ENCODE measurements at regions not wholly inside any gene's neighbourhood (a gene's known extent, or its start where the extent isn't known, plus 50 kb on each side); places are given as distances from the start of the nearest gene placed in this dataset.

GRCh38 chr6:18681832-18682503 lies 294.8 kb downstream of the RNF144B start:
- no peaks in the 10 kb centered on the region for H3K27me3 ChIP-seq (ENCODE audit: insufficient read depth, low read depth, low read length)
- H4K20me1 ChIP-seq (ENCODE audit: insufficient read depth), result no peaks in the 10 kb centered on the region
- no peak overlapping the region for H3K27ac ChIP-seq (ENCODE audit: low read length)
- no peaks in the 10 kb centered on the region for H3K9me3 ChIP-seq (ENCODE audit: low read length)
- H3F3A ChIP-seq (ENCODE audit: insufficient read depth, low read length, poor library complexity, severe bottlenecking), result no peaks in the 10 kb centered on the region
- no peak overlapping the region for H3K9ac ChIP-seq (ENCODE audit: low read length)
- TF ChIP-seq POLR2AphosphoS5 (IDR thresholded peaks at IDR 0.05) (no peak), RAD21 (conservative IDR thresholded peaks at IDR 0.05) (no peak), EP300 (conservative IDR thresholded peaks at IDR 0.05; ENCODE audit: poor library complexity, severe bottlenecking) (no peak), MXI1 (conservative IDR thresholded peaks at IDR 0.05; ENCODE audit: poor library complexity, severe bottlenecking) (no peak), EZH2 (IDR thresholded peaks at IDR 0.05; ENCODE audit: borderline replicate concordance, insufficient read depth, low read length, poor library complexity, severe bottlenecking) (no peak), TAF1 (IDR thresholded peaks at IDR 0.05; ENCODE audit: low read depth) (no peak), REST (IDR thresholded peaks at IDR 0.05; ENCODE audit: borderline replicate concordance) (no peak), SMC3 (conservative IDR thresholded peaks at IDR 0.05; ENCODE audit: poor library complexity) (no peak)
- TF ChIP-seq, protein P1, sequence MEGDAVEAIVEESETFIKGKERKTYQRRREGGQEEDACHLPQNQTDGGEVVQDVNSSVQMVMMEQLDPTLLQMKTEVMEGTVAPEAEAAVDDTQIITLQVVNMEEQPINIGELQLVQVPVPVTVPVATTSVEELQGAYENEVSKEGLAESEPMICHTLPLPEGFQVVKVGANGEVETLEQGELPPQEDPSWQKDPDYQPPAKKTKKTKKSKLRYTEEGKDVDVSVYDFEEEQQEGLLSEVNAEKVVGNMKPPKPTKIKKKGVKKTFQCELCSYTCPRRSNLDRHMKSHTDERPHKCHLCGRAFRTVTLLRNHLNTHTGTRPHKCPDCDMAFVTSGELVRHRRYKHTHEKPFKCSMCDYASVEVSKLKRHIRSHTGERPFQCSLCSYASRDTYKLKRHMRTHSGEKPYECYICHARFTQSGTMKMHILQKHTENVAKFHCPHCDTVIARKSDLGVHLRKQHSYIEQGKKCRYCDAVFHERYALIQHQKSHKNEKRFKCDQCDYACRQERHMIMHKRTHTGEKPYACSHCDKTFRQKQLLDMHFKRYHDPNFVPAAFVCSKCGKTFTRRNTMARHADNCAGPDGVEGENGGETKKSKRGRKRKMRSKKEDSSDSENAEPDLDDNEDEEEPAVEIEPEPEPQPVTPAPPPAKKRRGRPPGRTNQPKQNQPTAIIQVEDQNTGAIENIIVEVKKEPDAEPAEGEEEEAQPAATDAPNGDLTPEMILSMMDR (IDR thresholded peaks at IDR 0.05; ENCODE audit: poor library complexity, severe bottlenecking), result no peak
- H3K36me3 ChIP-seq (ENCODE audit: insufficient read depth, low read length), result no peaks in the 10 kb centered on the region
- H3K9me2 ChIP-seq (ENCODE audit: insufficient read depth, low read length), result no peaks in the 10 kb centered on the region
- no peak overlapping the region for H3K4me3 ChIP-seq (ENCODE audit: low read length)
- no peak overlapping the region for H3K4me2 ChIP-seq (ENCODE audit: low read length)
- H2AFZ ChIP-seq (ENCODE audit: low read depth, low read length), result no peak overlapping the region
- no peaks in the 10 kb centered on the region for H3K79me2 ChIP-seq (replicated peaks; ENCODE audit: insufficient read depth, low read length)

GRCh38 chr6:18684343-18684742 lies 297.2 kb downstream of the RNF144B start:
- H3K9ac ChIP-seq (ENCODE audit: low read length), result no peak overlapping the region
- no peak overlapping the region for H3K4me2 ChIP-seq (ENCODE audit: low read length)
- H3K27me3 ChIP-seq (ENCODE audit: insufficient read depth, low read depth, low read length), result no peaks in the 10 kb centered on the region
- H3K36me3 ChIP-seq (ENCODE audit: insufficient read depth, low read length), result no peaks in the 10 kb centered on the region
- no peak overlapping the region for H3K4me3 ChIP-seq (ENCODE audit: low read length)
- TF ChIP-seq REST (IDR thresholded peaks at IDR 0.05; ENCODE audit: borderline replicate concordance) (no peak), EP300 (conservative IDR thresholded peaks at IDR 0.05; ENCODE audit: poor library complexity, severe bottlenecking) (no peak), RAD21 (conservative IDR thresholded peaks at IDR 0.05) (no peak), MXI1 (conservative IDR thresholded peaks at IDR 0.05; ENCODE audit: poor library complexity, severe bottlenecking) (no peak), POLR2AphosphoS5 (IDR thresholded peaks at IDR 0.05) (no peak), EZH2 (IDR thresholded peaks at IDR 0.05; ENCODE audit: borderline replicate concordance, insufficient read depth, low read length, poor library complexity, severe bottlenecking) (no peak), TAF1 (IDR thresholded peaks at IDR 0.05; ENCODE audit: low read depth) (no peak), SMC3 (conservative IDR thresholded peaks at IDR 0.05; ENCODE audit: poor library complexity) (no peak)
- TF ChIP-seq, protein P1 (IDR thresholded peaks at IDR 0.05; ENCODE audit: poor library complexity, severe bottlenecking), result no peak
- H4K20me1 ChIP-seq (ENCODE audit: insufficient read depth), result no peaks in the 10 kb centered on the region
- no peaks in the 10 kb centered on the region for H3K9me3 ChIP-seq (ENCODE audit: low read length)
- H2AFZ ChIP-seq (ENCODE audit: low read depth, low read length), result no peak overlapping the region
- H3F3A ChIP-seq (ENCODE audit: insufficient read depth, low read length, poor library complexity, severe bottlenecking), result no peaks in the 10 kb centered on the region
- H3K9me2 ChIP-seq (ENCODE audit: insufficient read depth, low read length), result no peaks in the 10 kb centered on the region
- H3K79me2 ChIP-seq (replicated peaks; ENCODE audit: insufficient read depth, low read length), result no peaks in the 10 kb centered on the region
- no peak overlapping the region for H3K27ac ChIP-seq (ENCODE audit: low read length)
